ENCODE measurements at regions not wholly inside any gene's neighbourhood (a gene's known extent, or its start where the extent isn't known, plus 50 kb on each side); places are given as distances from the start of the nearest gene placed in this dataset.

DNA sequence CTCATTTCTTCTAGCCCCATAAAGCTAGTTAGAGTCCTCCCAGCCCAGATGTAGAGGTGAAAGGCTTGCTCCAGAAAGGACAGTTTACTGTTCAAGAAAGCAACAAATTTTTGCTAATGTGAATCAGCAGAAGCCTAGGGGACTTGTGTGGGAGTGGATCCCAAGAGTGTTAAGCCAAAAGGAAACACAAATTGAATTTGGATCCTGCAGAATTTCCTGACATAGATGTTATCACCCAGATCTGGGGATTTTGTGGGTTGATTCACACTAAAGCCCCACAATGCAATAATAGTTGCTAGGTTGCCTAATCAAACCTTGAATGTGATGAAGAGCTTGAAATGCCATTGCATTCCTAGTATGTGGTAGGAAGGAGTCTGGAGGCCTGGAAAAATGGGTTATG, 135.2 kb upstream of the HS3ST3A1 start:
- peaks cover 14% of the 10 kb centered on the region; the same call in 2 of the 3 replicates for H3K36me3 Mint-ChIP-seq (ENCODE audit: low read depth)
- H3K27me3 Mint-ChIP-seq (ENCODE audit: insufficient read depth, low read depth, poor library complexity) = peaks cover 2% of the 10 kb centered on the region
- peaks cover 3% of the 10 kb centered on the region; the same call in 1 of the 3 replicates for H3K4me1 Mint-ChIP-seq
- H3K79me2 ChIP-seq (replicated peaks; ENCODE audit: insufficient read depth) = no peaks in the 10 kb centered on the region
- H3K4me1 ChIP-seq (ENCODE audit: insufficient read depth) = no peaks in the 10 kb centered on the region
- no peak for ATAC-seq
- DNase-seq (ENCODE audit: low spot score) = no peak
- H3K4me3 Mint-ChIP-seq = no peak overlapping the region
- H3K27me3 ChIP-seq (ENCODE audit: insufficient read depth) = no peaks in the 10 kb centered on the region
- no peak overlapping the region for H3K4me2 ChIP-seq
- H3K27ac Mint-ChIP-seq = no peak overlapping the region
- TF ChIP-seq CREB1 (CRISPR knock-in tag; IDR thresholded peaks at IDR 0.05; ENCODE audit: low read depth) = no peak
- no peak for TF ChIP-seq NANOG (IDR thresholded peaks at IDR 0.05; ENCODE audit: borderline replicate concordance)
- TF ChIP-seq ZNF114 (CRISPR knock-in tag; IDR thresholded peaks at IDR 0.05) = no peak
- TF ChIP-seq EZH2 (IDR thresholded peaks at IDR 0.05; ENCODE audit: low read depth, unreplicated experiment) = no peak
- TF ChIP-seq ZNF331 (CRISPR knock-in tag; IDR thresholded peaks at IDR 0.05; ENCODE audit: low read depth) = no peak
- TF ChIP-seq POLR2AphosphoS5 (IDR thresholded peaks at IDR 0.05; ENCODE audit: low read depth) = no peak
- TF ChIP-seq STAT1 (IDR thresholded peaks at IDR 0.05; ENCODE audit: unreplicated experiment) = no peak
- TF ChIP-seq, protein P1, sequence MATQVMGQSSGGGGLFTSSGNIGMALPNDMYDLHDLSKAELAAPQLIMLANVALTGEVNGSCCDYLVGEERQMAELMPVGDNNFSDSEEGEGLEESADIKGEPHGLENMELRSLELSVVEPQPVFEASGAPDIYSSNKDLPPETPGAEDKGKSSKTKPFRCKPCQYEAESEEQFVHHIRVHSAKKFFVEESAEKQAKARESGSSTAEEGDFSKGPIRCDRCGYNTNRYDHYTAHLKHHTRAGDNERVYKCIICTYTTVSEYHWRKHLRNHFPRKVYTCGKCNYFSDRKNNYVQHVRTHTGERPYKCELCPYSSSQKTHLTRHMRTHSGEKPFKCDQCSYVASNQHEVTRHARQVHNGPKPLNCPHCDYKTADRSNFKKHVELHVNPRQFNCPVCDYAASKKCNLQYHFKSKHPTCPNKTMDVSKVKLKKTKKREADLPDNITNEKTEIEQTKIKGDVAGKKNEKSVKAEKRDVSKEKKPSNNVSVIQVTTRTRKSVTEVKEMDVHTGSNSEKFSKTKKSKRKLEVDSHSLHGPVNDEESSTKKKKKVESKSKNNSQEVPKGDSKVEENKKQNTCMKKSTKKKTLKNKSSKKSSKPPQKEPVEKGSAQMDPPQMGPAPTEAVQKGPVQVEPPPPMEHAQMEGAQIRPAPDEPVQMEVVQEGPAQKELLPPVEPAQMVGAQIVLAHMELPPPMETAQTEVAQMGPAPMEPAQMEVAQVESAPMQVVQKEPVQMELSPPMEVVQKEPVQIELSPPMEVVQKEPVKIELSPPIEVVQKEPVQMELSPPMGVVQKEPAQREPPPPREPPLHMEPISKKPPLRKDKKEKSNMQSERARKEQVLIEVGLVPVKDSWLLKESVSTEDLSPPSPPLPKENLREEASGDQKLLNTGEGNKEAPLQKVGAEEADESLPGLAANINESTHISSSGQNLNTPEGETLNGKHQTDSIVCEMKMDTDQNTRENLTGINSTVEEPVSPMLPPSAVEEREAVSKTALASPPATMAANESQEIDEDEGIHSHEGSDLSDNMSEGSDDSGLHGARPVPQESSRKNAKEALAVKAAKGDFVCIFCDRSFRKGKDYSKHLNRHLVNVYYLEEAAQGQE (IDR thresholded peaks at IDR 0.05; ENCODE audit: unreplicated experiment) = no peak
- no peak for TF ChIP-seq JUNB (IDR thresholded peaks at IDR 0.05; ENCODE audit: unreplicated experiment)
- TF ChIP-seq, protein P2, sequence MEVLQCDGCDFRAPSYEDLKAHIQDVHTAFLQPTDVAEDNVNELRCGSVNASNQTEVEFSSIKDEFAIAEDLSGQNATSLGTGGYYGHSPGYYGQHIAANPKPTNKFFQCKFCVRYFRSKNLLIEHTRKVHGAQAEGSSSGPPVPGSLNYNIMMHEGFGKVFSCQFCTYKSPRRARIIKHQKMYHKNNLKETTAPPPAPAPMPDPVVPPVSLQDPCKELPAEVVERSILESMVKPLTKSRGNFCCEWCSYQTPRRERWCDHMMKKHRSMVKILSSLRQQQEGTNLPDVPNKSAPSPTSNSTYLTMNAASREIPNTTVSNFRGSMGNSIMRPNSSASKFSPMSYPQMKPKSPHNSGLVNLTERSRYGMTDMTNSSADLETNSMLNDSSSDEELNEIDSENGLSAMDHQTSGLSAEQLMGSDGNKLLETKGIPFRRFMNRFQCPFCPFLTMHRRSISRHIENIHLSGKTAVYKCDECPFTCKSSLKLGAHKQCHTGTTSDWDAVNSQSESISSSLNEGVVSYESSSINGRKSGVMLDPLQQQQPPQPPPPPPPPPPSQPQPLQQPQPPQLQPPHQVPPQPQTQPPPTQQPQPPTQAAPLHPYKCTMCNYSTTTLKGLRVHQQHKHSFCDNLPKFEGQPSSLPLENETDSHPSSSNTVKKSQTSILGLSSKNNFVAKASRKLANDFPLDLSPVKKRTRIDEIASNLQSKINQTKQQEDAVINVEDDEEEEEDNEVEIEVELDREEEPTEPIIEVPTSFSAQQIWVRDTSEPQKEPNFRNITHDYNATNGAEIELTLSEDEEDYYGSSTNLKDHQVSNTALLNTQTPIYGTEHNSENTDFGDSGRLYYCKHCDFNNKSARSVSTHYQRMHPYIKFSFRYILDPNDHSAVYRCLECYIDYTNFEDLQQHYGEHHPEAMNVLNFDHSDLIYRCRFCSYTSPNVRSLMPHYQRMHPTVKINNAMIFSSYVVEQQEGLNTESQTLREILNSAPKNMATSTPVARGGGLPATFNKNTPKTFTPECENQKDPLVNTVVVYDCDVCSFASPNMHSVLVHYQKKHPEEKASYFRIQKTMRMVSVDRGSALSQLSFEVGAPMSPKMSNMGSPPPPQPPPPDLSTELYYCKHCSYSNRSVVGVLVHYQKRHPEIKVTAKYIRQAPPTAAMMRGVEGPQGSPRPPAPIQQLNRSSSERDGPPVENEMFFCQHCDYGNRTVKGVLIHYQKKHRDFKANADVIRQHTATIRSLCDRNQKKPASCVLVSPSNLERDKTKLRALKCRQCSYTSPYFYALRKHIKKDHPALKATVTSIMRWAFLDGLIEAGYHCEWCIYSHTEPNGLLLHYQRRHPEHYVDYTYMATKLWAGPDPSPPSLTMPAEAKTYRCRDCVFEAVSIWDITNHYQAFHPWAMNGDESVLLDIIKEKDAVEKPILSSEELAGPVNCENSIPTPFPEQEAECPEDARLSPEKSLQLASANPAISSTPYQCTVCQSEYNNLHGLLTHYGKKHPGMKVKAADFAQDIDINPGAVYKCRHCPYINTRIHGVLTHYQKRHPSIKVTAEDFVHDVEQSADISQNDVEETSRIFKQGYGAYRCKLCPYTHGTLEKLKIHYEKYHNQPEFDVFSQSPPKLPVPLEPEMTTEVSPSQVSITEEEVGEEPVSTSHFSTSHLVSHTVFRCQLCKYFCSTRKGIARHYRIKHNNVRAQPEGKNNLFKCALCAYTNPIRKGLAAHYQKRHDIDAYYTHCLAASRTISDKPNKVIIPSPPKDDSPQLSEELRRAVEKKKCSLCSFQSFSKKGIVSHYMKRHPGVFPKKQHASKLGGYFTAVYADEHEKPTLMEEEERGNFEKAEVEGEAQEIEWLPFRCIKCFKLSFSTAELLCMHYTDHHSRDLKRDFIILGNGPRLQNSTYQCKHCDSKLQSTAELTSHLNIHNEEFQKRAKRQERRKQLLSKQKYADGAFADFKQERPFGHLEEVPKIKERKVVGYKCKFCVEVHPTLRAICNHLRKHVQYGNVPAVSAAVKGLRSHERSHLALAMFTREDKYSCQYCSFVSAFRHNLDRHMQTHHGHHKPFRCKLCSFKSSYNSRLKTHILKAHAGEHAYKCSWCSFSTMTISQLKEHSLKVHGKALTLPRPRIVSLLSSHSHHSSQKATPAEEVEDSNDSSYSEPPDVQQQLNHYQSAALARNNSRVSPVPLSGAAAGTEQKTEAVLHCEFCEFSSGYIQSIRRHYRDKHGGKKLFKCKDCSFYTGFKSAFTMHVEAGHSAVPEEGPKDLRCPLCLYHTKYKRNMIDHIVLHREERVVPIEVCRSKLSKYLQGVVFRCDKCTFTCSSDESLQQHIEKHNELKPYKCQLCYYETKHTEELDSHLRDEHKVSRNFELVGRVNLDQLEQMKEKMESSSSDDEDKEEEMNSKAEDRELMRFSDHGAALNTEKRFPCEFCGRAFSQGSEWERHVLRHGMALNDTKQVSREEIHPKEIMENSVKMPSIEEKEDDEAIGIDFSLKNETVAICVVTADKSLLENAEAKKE (CRISPR knock-in tag; IDR thresholded peaks at IDR 0.05) = no peak
- no peak for TF ChIP-seq EZH2phosphoT487 (IDR thresholded peaks at IDR 0.05; ENCODE audit: unreplicated experiment)
- TF ChIP-seq, protein P3, sequence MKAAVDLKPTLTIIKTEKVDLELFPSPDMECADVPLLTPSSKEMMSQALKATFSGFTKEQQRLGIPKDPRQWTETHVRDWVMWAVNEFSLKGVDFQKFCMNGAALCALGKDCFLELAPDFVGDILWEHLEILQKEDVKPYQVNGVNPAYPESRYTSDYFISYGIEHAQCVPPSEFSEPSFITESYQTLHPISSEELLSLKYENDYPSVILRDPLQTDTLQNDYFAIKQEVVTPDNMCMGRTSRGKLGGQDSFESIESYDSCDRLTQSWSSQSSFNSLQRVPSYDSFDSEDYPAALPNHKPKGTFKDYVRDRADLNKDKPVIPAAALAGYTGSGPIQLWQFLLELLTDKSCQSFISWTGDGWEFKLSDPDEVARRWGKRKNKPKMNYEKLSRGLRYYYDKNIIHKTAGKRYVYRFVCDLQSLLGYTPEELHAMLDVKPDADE (IDR thresholded peaks at IDR 0.05) = no peak
- H3K9me2 ChIP-seq (ENCODE audit: insufficient read depth) = peaks cover 12% of the 10 kb centered on the region
- no peak overlapping the region for H2AFZ ChIP-seq
- no peaks in the 10 kb centered on the region for H4K20me1 ChIP-seq (replicated peaks; ENCODE audit: insufficient read depth)
- no peaks in the 10 kb centered on the region for H3F3A ChIP-seq (replicated peaks; ENCODE audit: low read depth)
- H3K4me3 ChIP-seq = no peak overlapping the region
- H3K9me3 Mint-ChIP-seq = peaks cover 24% of the 10 kb centered on the region
- no peak overlapping the region for H3K27ac ChIP-seq (ENCODE audit: low read depth)
- no peaks in the 10 kb centered on the region for H3K36me3 ChIP-seq (ENCODE audit: insufficient read depth)

All from GM23338 (cell line).